Right lobe of liver (tissue), 6 donors: ENCODE measurements at regions not wholly inside any gene's neighbourhood (a gene's known extent, or its start where the extent isn't known, plus 50 kb on each side); places are given as distances from the start of the nearest gene placed in this dataset.

Experiments
- ATAC-seq, 4 donors: fragments of 200-7000 bp; cut with Tn5 transposase; one replicate each; pipeline ENCODE4 v1.9.1; 2020; ENCODE audit warnings: mild to moderate bottlenecking in 4 of 4, moderate library complexity in 4 of 4
- DNase-seq, 3 donors: peaks; one replicate each; pipeline ENCODE4 v3.0.0-alpha.2; 2020
- H3K27ac ChIP-seq, 3 donors: fragments of 200-600 bp; one replicate each; pipeline ENCODE4 v1.8.0; 2022
- H3K27me3 ChIP-seq, 2 donors: fragments of 200-600 bp; one replicate each; pipeline ENCODE4 v1.8.0; 2022
- H3K36me3 ChIP-seq, 4 donors: fragments of 200-600 bp; sonication (generic) in 1 of 4; one replicate each; pipeline versions ENCODE4 v1.5.1 to v1.8.0; 2017 to 2022; ENCODE audit warnings: control low read depth in 1 of 4
- H3K4me1 ChIP-seq, 4 donors: fragments of 200-600 bp; sonication (generic) in 1 of 4; one replicate each; pipeline versions ENCODE4 v1.5.1 to v1.8.0; 2017 to 2022; ENCODE audit warnings: control low read depth in 1 of 4
- H3K4me3 ChIP-seq, 3 donors: fragments of 200-600 bp; one replicate each; pipeline ENCODE4 v1.8.0; 2022
- H3K9me3 ChIP-seq, 4 donors: fragments of 200-600 bp; sonication (generic) in 1 of 4; one replicate each; pipeline versions ENCODE4 v1.5.1 to v1.8.0; 2017 to 2022; ENCODE audit warnings: control low read depth in 1 of 4
- CTCF ChIP-seq, 4 donors: fragments of 200-600 bp in 3 of 4; fragments of 450-650 bp in 1 of 4; IDR thresholded peaks; one replicate each; pipeline versions ENCODE4 v1.5.1 to v1.8.0; 2016 to 2022; ENCODE audit warnings: antibody characterized with exemption in 4 of 4, mild to moderate bottlenecking in 2 of 4
- POLR2A ChIP-seq: fragments of 450-650 bp; IDR thresholded peaks from one replicate; pipeline ENCODE4 v1.6.1; 2017; ENCODE audit warnings: antibody characterized with exemption, mild to moderate bottlenecking
- WGBS: methylation state at CpG from one replicate; pipeline ENCODE4 v1.1.6; 2018; ENCODE audit warnings: low coverage, low lambda C conversion rate; ENCODE audit not compliant: insufficient coverage; ENCODE audit errors: missing lambda C conversion rate; 5-methylcytosine and 5-hydroxymethylcytosine counted together
- intact Hi-C, 2 donors: fragments of 100-400 bp; cut with DNase I; formaldehyde crosslinking; loops; one replicate each; pipeline versions ENCODE4 v1.11.2 to v1.14.1; 2022
- donor health status: DM: no; HTN: yes; CAD: no.
- donor health status: DM: no; HTN: no; CAD: no.
- donor health status: DM: no; HTN: no; CAD: no.
- donor health status: DM: no; HTN: yes; CAD: no.
- donor health status: DM: no; HTN: yes; CAD: no.

- Histone ChIP-seq H3K4me1 (no peaks in the 10 kb centered on the region), H3K27ac (no peak overlapping the region), H3K4me3 (no peak overlapping the region), H3K9me3 (no peaks in the 10 kb centered on the region), H3K36me3 (no peaks in the 10 kb centered on the region), H3K27me3 (no peaks in the 10 kb centered on the region)
- no peak for DNase-seq
- ATAC-seq: no peak
- WGBS: 17% methylated on average over 3 of the region's 3 CpGs
- intact Hi-C loops: no loop called here
- TF ChIP-seq CTCF (IDR thresholded peaks at IDR 0.05) (no peak), POLR2A (no peak)
These were observed 644.3 kb upstream of the PTCHD4 start for GRCh38 chr6:48755315-48755714.

- Histone ChIP-seq H3K27ac (no peak overlapping the region), H3K36me3 (no peaks in the 10 kb centered on the region), H3K9me3 (no peaks in the 10 kb centered on the region), H3K4me1 (no peaks in the 10 kb centered on the region), H3K27me3 (no peaks in the 10 kb centered on the region), H3K4me3 (no peak overlapping the region)
- ATAC-seq (no peak), DNase-seq (no peak)
- TF ChIP-seq POLR2A (no peak), CTCF (IDR thresholded peaks at IDR 0.05) (no peak)
- 35% methylated on average over 3 of the region's 3 CpGs for WGBS
- intact Hi-C loops: no loop called here
These were observed 643.6 kb upstream of the PTCHD4 start for GRCh38 chr6:48754641-48755040.

GRCh38 chr6:48750861-48751260, 639.9 kb upstream of the PTCHD4 start:
- H3K4me3 ChIP-seq: no peak overlapping the region
- intact Hi-C loops: no loop called here
- no peaks in the 10 kb centered on the region for H3K27me3 ChIP-seq
- WGBS: 20% methylated on average over 2 of the region's 2 CpGs
- no peak for DNase-seq
- ATAC-seq: no peak
- H3K27ac ChIP-seq: no peak overlapping the region
- H3K9me3 ChIP-seq: no peaks in the 10 kb centered on the region
- no peak for TF ChIP-seq POLR2A
- no peak for TF ChIP-seq CTCF (IDR thresholded peaks at IDR 0.05)
- H3K36me3 ChIP-seq: no peaks in the 10 kb centered on the region
- H3K4me1 ChIP-seq: no peaks in the 10 kb centered on the region

- intact Hi-C loops: no loop called here
- TF ChIP-seq POLR2A (no peak), CTCF (IDR thresholded peaks at IDR 0.05) (no peak)
- Histone ChIP-seq H3K36me3 (no peaks in the 10 kb centered on the region), H3K27ac (no peak overlapping the region), H3K9me3 (no peaks in the 10 kb centered on the region), H3K4me3 (no peak overlapping the region), H3K4me1 (no peaks in the 10 kb centered on the region), H3K27me3 (no peaks in the 10 kb centered on the region)
- DNase-seq (no peak), ATAC-seq (no peak)
These were observed 636.5 kb upstream of the PTCHD4 start for GRCh38 chr6:48747471-48747870.

GRCh38 chr6:48747040-48747439, 636.0 kb upstream of the PTCHD4 start:
- H3K4me1 ChIP-seq: no peaks in the 10 kb centered on the region
- intact Hi-C loops: no loop called here
- ATAC-seq: no peak
- H3K36me3 ChIP-seq: no peaks in the 10 kb centered on the region
- WGBS: 25% methylated on average over 2 of the region's 2 CpGs
- no peaks in the 10 kb centered on the region for H3K9me3 ChIP-seq
- H3K27ac ChIP-seq: no peak overlapping the region
- no peak for DNase-seq
- H3K4me3 ChIP-seq: no peak overlapping the region
- no peaks in the 10 kb centered on the region for H3K27me3 ChIP-seq
- TF ChIP-seq CTCF (IDR thresholded peaks at IDR 0.05) (no peak), POLR2A (no peak)
